ENCODE measurements at regions not wholly inside any gene's neighbourhood (a gene's known extent, or its start where the extent isn't known, plus 50 kb on each side); places are given as distances from the start of the nearest gene placed in this dataset.

DNA sequence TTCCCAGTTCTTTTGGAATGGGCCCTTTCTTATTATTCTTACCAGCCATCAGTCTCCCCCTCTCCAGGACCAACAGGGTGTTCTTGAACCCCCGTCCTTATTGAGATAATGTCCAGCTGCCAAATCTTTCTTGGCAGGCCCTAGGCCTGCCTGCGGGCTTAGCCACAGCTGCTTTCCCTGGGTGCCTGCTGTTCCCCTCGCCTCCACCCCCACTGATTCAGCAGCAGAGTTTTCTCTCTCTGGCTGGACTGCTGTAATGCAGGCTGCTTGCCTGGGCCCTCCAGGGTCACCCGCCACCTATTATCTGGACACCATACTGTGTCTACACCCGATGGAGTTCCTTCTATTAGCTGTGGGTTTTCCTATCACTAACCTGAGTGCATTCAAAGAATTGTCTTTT lies 395.4 kb upstream of the ATP5MC3 start:
- H3K4me1 ChIP-seq (ENCODE audit: insufficient read depth, low read length) = no peaks in the 10 kb centered on the region
- FAIRE-seq (no peak), DNase-seq (ENCODE audit: low read depth) (no peak)
- Mint-ChIP-seq H3K4me1 (ENCODE audit: low read depth, unreplicated experiment) (peaks cover 6% of the 10 kb centered on the region), H3K9me3 (ENCODE audit: unreplicated experiment) (peaks cover 4% of the 10 kb centered on the region), H3K27me3 (ENCODE audit: low read depth, unreplicated experiment) (peaks cover 4% of the 10 kb centered on the region), H3K36me3 (ENCODE audit: low read depth, unreplicated experiment) (no peaks in the 10 kb centered on the region), H3K27ac (ENCODE audit: unreplicated experiment) (peak overlapping the region; percentile 31), H3K4me3 (ENCODE audit: unreplicated experiment) (no peak overlapping the region)
- H2AFZ ChIP-seq (ENCODE audit: low read depth, low read length) = no peak overlapping the region
- H3K79me2 ChIP-seq (ENCODE audit: insufficient read depth, low read length) = no peaks in the 10 kb centered on the region
- no peak overlapping the region for H3K27ac ChIP-seq (ENCODE audit: low read depth, low read length)
- no peak overlapping the region for H3K9ac ChIP-seq (ENCODE audit: low read length)
- no peak overlapping the region for H3K4me3 ChIP-seq (ENCODE audit: insufficient read depth, low read depth, low read length)
- no peaks in the 10 kb centered on the region for H3K27me3 ChIP-seq (ENCODE audit: insufficient read depth, low read length)
- H3K36me3 ChIP-seq (ENCODE audit: insufficient read depth, low read length) = no peaks in the 10 kb centered on the region
- TF ChIP-seq CTCF (IDR thresholded peaks at IDR 0.05; ENCODE audit: insufficient read depth, low read depth, low read length) (no peak), EZH2 (IDR thresholded peaks at IDR 0.05; ENCODE audit: insufficient read depth, low read length) (no peak)
- H4K20me1 ChIP-seq (ENCODE audit: insufficient read depth, low read length) = no peaks in the 10 kb centered on the region
- no peaks in the 10 kb centered on the region for H3K9me3 ChIP-seq (ENCODE audit: insufficient read depth, low read depth, low read length)
- H3K4me2 ChIP-seq (ENCODE audit: low read length) = no peak overlapping the region

DNA sequence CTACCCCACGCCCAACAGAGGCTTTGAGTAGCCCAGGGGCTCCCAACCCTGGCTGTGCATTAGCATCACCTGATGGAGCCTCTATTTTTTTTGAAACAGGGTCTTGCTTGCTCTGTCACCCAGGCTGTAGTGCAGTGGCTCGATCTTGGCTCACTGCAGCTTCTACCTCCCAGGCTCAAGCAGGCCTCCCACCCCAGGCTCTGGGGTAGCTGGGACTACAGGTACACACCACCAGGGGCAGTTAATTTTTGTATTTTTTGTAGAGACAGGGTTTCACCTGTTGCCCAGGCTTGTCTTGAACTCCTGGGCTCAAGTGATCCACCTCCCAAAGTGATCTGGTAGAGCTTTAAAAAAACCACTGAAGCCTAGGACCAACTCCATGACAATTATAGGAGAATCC lies 394.8 kb upstream of the ATP5MC3 start:
- DNase-seq (ENCODE audit: low read depth) (no peak), FAIRE-seq (no peak)
- no peak overlapping the region for H3K27ac ChIP-seq (ENCODE audit: low read depth, low read length)
- TF ChIP-seq EZH2 (IDR thresholded peaks at IDR 0.05; ENCODE audit: insufficient read depth, low read length) (no peak), CTCF (IDR thresholded peaks at IDR 0.05; ENCODE audit: insufficient read depth, low read depth, low read length) (no peak)
- no peak overlapping the region for H2AFZ ChIP-seq (ENCODE audit: low read depth, low read length)
- H3K4me1 Mint-ChIP-seq (ENCODE audit: low read depth, unreplicated experiment) = peaks cover 8% of the 10 kb centered on the region
- H3K4me3 ChIP-seq (ENCODE audit: insufficient read depth, low read depth, low read length) = no peak overlapping the region
- H3K9ac ChIP-seq (ENCODE audit: low read length) = no peak overlapping the region
- H3K27ac Mint-ChIP-seq (ENCODE audit: unreplicated experiment) = no peak overlapping the region
- H3K27me3 ChIP-seq (ENCODE audit: insufficient read depth, low read length) = no peaks in the 10 kb centered on the region
- peaks cover 4% of the 10 kb centered on the region for H3K9me3 Mint-ChIP-seq (ENCODE audit: unreplicated experiment)
- H3K4me3 Mint-ChIP-seq (ENCODE audit: unreplicated experiment) = no peak overlapping the region
- H3K9me3 ChIP-seq (ENCODE audit: insufficient read depth, low read depth, low read length) = no peaks in the 10 kb centered on the region
- H3K36me3 ChIP-seq (ENCODE audit: insufficient read depth, low read length) = no peaks in the 10 kb centered on the region
- peaks cover 4% of the 10 kb centered on the region for H3K27me3 Mint-ChIP-seq (ENCODE audit: low read depth, unreplicated experiment)
- H3K4me1 ChIP-seq (ENCODE audit: insufficient read depth, low read length) = no peaks in the 10 kb centered on the region
- H3K4me2 ChIP-seq (ENCODE audit: low read length) = no peak overlapping the region
- H3K79me2 ChIP-seq (ENCODE audit: insufficient read depth, low read length) = no peaks in the 10 kb centered on the region
- H3K36me3 Mint-ChIP-seq (ENCODE audit: low read depth, unreplicated experiment) = no peaks in the 10 kb centered on the region
- no peaks in the 10 kb centered on the region for H4K20me1 ChIP-seq (ENCODE audit: insufficient read depth, low read length)

GRCh38 chr2:175575346-175576258 lies 394.1 kb upstream of the ATP5MC3 start:
- H3K9ac ChIP-seq (ENCODE audit: low read length) = no peak overlapping the region
- Mint-ChIP-seq H3K4me3 (ENCODE audit: unreplicated experiment) (no peak overlapping the region), H3K9me3 (ENCODE audit: unreplicated experiment) (peaks cover 3% of the 10 kb centered on the region), H3K4me1 (ENCODE audit: low read depth, unreplicated experiment) (peaks cover 14% of the 10 kb centered on the region), H3K36me3 (ENCODE audit: low read depth, unreplicated experiment) (no peaks in the 10 kb centered on the region), H3K27ac (ENCODE audit: unreplicated experiment) (no peak overlapping the region), H3K27me3 (ENCODE audit: low read depth, unreplicated experiment) (peaks cover 4% of the 10 kb centered on the region)
- DNase-seq (ENCODE audit: low read depth) (no peak), FAIRE-seq (no peak)
- H3K27me3 ChIP-seq (ENCODE audit: insufficient read depth, low read length) = no peaks in the 10 kb centered on the region
- H4K20me1 ChIP-seq (ENCODE audit: insufficient read depth, low read length) = no peaks in the 10 kb centered on the region
- H2AFZ ChIP-seq (ENCODE audit: low read depth, low read length) = no peak overlapping the region
- no peaks in the 10 kb centered on the region for H3K4me1 ChIP-seq (ENCODE audit: insufficient read depth, low read length)
- H3K4me2 ChIP-seq (ENCODE audit: low read length) = no peak overlapping the region
- H3K79me2 ChIP-seq (ENCODE audit: insufficient read depth, low read length) = no peaks in the 10 kb centered on the region
- no peak for TF ChIP-seq CTCF (IDR thresholded peaks at IDR 0.05; ENCODE audit: insufficient read depth, low read depth, low read length)
- no peak for TF ChIP-seq EZH2 (IDR thresholded peaks at IDR 0.05; ENCODE audit: insufficient read depth, low read length)
- no peak overlapping the region for H3K27ac ChIP-seq (ENCODE audit: low read depth, low read length)
- H3K4me3 ChIP-seq (ENCODE audit: insufficient read depth, low read depth, low read length) = no peak overlapping the region
- H3K9me3 ChIP-seq (ENCODE audit: insufficient read depth, low read depth, low read length) = no peaks in the 10 kb centered on the region
- no peaks in the 10 kb centered on the region for H3K36me3 ChIP-seq (ENCODE audit: insufficient read depth, low read length)
